GM12892 (cell line): ENCODE measurements at regions not wholly inside any gene's neighbourhood (a gene's known extent, or its start where the extent isn't known, plus 50 kb on each side); places are given as distances from the start of the nearest gene placed in this dataset.

Experiments used
- POLR2AphosphoS5 ChIP-seq: IDR thresholded peaks from 2 replicates; pipeline ENCODE4 v1.6.1; 2011; ENCODE audit warnings: low read depth, low read length, control low read depth
- TAF1 ChIP-seq: IDR thresholded peaks from 2 replicates; pipeline ENCODE4 v1.6.1; 2011; ENCODE audit warnings: low read depth, mild to moderate bottlenecking, control low read depth, low read length, borderline replicate concordance

GRCh38 chr10:121261665-121262064, 336.6 kb downstream of the FGFR2 start:
- TF ChIP-seq TAF1 (no peak), POLR2AphosphoS5 (no peak)
